ENCODE measurements at regions not wholly inside any gene's neighbourhood (a gene's known extent, or its start where the extent isn't known, plus 50 kb on each side); places are given as distances from the start of the nearest gene placed in this dataset.
"Not testable (repeated sequence)": the region's sequence is repeated elsewhere in the genome, so short reads cannot be mapped to it uniquely, and the experiment has no call there.

- Histone ChIP-seq H3K36me3 (no peaks in the 10 kb centered on the region), H3K9me3 (no peaks in the 10 kb centered on the region), H3K27ac (no peak overlapping the region), H3K4me1 (no peaks in the 10 kb centered on the region), H3K4me3 (no peak overlapping the region), H3K27me3 (no peaks in the 10 kb centered on the region)
- TF ChIP-seq, protein P1, sequence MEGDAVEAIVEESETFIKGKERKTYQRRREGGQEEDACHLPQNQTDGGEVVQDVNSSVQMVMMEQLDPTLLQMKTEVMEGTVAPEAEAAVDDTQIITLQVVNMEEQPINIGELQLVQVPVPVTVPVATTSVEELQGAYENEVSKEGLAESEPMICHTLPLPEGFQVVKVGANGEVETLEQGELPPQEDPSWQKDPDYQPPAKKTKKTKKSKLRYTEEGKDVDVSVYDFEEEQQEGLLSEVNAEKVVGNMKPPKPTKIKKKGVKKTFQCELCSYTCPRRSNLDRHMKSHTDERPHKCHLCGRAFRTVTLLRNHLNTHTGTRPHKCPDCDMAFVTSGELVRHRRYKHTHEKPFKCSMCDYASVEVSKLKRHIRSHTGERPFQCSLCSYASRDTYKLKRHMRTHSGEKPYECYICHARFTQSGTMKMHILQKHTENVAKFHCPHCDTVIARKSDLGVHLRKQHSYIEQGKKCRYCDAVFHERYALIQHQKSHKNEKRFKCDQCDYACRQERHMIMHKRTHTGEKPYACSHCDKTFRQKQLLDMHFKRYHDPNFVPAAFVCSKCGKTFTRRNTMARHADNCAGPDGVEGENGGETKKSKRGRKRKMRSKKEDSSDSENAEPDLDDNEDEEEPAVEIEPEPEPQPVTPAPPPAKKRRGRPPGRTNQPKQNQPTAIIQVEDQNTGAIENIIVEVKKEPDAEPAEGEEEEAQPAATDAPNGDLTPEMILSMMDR (IDR thresholded peaks at IDR 0.05) = no peak
- DNase-seq (ENCODE audit: low spot score) = no peak
Observed at GRCh38 chr10:117492504-117492903, 50.0 kb upstream of the EMX2 start.

DNA sequence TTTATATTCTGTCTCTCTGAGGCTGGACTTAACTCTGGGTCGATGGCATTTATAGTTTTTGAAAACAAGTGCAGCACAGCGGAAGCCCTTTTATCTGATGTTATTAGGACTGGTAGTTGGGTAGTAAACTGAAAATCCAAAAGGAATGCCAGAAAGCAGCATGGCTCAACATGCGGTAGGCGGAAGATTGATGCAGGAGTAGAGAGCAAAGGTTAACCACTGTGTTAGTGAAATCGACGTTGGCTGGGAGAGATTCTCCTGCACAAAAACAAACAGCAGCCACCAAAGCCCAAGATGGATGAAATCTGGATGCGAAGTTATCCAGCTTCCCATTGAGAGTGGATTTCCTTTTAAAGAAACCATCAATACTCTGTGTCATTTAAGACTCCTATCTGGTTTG is 54.5 kb upstream of the EMX2 start:
- Histone ChIP-seq H3K27ac (no peak overlapping the region), H3K27me3 (no peaks in the 10 kb centered on the region), H3K36me3 (no peaks in the 10 kb centered on the region), H3K9me3 (no peaks in the 10 kb centered on the region), H3K4me1 (no peaks in the 10 kb centered on the region), H3K4me3 (no peak overlapping the region)
- no peak for DNase-seq (ENCODE audit: low spot score)
- TF ChIP-seq, protein P1 (IDR thresholded peaks at IDR 0.05) = no peak

DNA sequence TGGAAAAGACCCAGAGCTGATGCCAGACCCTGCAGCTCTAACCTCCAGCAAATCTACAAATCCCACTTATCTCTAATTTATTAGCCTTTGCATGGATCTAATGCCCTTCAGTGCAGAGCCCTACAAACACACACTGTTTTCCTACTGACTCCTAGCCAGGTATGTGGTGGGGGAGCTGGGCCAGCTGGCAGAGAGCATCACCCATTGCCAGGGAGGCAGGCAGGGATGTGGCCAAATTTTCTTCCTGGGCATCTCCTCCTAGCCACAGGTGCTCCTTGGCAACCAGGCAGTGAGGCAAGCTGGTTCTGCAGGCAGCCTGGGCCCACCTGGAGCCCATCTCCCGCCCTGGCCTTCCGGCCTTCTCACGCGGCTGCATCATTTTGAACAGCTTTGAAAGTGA is 55.9 kb upstream of the EMX2 start:
- no peak overlapping the region for H3K4me3 ChIP-seq
- TF ChIP-seq, protein P1 (IDR thresholded peaks at IDR 0.05) = no peak
- H3K27me3 ChIP-seq = no peaks in the 10 kb centered on the region
- H3K27ac ChIP-seq = no peak overlapping the region
- no peaks in the 10 kb centered on the region for H3K9me3 ChIP-seq
- DNase-seq (ENCODE audit: low spot score) = no peak
- no peaks in the 10 kb centered on the region for H3K4me1 ChIP-seq
- no peaks in the 10 kb centered on the region for H3K36me3 ChIP-seq

GRCh38 chr10:117483056-117483590 is 59.4 kb upstream of the EMX2 start:
- Histone ChIP-seq H3K4me3 (no peak overlapping the region), H3K27me3 (no peaks in the 10 kb centered on the region)
- TF ChIP-seq, protein P1 (IDR thresholded peaks at IDR 0.05) = no peak

GRCh38 chr10:117481011-117481410 is 61.5 kb upstream of the EMX2 start:
- not testable (repeated sequence) for H3K27me3 ChIP-seq; DNase-seq (ENCODE audit: low spot score); H3K27ac ChIP-seq; H3K36me3 ChIP-seq; H3K9me3 ChIP-seq; H3K4me1 ChIP-seq; H3K4me3 ChIP-seq

More at GRCh38 chr10:117483056-117483590, 59.4 kb upstream of the EMX2 start:
- Histone ChIP-seq H3K9me3 (no peaks in the 10 kb centered on the region), H3K36me3 (no peaks in the 10 kb centered on the region), H3K27ac (no peak overlapping the region), H3K4me1 (no peaks in the 10 kb centered on the region)
- DNase-seq (ENCODE audit: low spot score) = no peak

DNA sequence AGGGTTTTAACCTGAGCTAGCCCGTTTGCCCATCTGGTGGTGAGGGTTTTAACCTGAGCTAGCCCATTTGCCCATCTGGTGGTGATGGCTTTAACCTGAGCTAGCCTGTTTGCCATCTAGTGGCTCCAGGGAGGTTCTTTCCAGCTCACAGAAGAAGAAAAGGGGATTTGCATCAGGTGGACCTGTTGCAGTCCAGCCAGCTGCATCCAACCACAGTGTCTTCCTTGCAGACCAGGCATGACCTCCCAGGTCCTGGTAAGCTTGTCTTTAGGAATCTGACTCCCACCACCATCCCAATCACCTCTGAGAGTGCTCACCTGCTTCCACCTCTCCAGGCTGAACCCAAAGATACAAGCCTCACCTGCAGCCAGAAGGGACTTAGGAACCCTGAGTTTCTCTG is 62.4 kb upstream of the EMX2 start:
- H3K9me3 ChIP-seq = no peaks in the 10 kb centered on the region
- H3K36me3 ChIP-seq = no peaks in the 10 kb centered on the region
- TF ChIP-seq, protein P1 (IDR thresholded peaks at IDR 0.05) = no peak
- no peak for DNase-seq (ENCODE audit: low spot score)
- H3K4me1 ChIP-seq = no peaks in the 10 kb centered on the region
- no peak overlapping the region for H3K4me3 ChIP-seq
- no peak overlapping the region for H3K27ac ChIP-seq
- H3K27me3 ChIP-seq = no peaks in the 10 kb centered on the region
